ENCODE measurements at regions not wholly inside any gene's neighbourhood (a gene's known extent, or its start where the extent isn't known, plus 50 kb on each side); places are given as distances from the start of the nearest gene placed in this dataset.

DNA sequence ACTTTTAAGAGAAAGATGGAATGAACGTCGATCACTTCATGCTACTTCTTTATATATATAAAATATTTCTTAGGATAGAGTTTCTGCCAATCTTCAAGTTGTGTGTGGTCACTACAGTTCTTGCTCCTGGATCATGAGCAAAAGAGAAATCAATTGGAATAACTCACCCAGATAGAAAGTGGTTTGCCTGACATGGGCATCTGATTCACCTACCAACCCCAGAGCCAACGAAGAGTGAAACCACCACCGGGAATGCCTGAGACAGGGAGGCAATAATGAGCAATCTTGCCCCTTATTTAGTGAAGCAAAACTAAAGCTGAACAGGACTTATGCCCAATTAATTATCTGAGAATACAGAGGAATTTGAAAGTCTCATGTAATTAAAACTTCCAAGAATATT lies 250.2 kb upstream of the REG3G start:
- no peaks in the 10 kb centered on the region for H3K79me1 ChIP-seq (ENCODE audit: low read length)
- H3K27ac ChIP-seq (ENCODE audit: low read depth, low read length): no peak overlapping the region
- WGBS (ENCODE audit: extremely low coverage, insufficient coverage, low lambda C conversion rate): no CpG with 5 or more reads among the region's 4 CpGs

DNA sequence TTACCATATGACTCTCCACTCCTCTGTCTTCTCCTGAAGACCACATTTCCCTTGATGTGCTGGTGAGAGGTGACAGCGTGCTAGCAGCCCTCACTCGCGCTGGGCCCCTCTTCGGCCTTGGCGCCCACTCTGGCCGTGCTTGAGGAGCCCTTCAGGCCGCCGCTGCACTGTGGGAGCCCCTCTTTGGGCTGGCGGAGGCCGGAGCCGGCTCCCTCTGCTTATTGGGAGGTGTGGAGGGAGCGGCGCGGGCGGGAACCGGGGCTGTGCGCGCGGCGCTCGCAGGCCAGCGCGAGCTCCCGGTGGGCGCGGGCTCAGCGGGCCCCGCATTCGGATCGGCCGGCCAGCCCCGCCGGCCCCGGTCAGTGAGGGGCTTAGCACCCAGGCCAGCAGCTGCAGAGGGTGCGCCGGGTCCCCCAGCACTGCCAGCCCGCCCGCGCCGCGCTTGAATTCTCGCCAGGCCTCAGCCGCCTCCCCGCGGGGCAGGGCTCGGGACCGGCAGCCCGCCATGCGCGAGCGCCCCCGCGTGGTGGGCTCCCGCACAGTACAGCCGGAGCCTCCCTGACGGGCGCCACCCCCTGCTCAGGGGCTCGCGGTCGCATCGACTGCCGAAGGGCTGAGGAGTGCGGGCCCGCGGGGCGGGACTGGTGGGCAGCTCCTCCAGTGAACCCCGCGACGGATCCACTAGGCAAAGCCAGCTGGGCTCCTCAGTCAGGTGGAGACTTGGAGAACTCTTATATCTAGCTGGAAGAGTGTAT lies 246.6 kb upstream of the REG3G start:
- no peak overlapping the region for H3K18ac ChIP-seq (ENCODE audit: low read length)
- H3K9ac ChIP-seq (ENCODE audit: low read length): no peak overlapping the region
- no peak overlapping the region for H3K27ac ChIP-seq (ENCODE audit: low read depth, low read length)
- H3K79me1 ChIP-seq (ENCODE audit: low read length): no peaks in the 10 kb centered on the region
- H3K79me2 ChIP-seq (ENCODE audit: control insufficient read depth, insufficient read depth, low read length): no peaks in the 10 kb centered on the region
- no peak overlapping the region for H2AK5ac ChIP-seq (ENCODE audit: low read length)
- no peak overlapping the region for H3K23ac ChIP-seq (ENCODE audit: low read length)
- H2BK5ac ChIP-seq (ENCODE audit: low read length): no peak overlapping the region
- no peak overlapping the region for H3K4ac ChIP-seq (ENCODE audit: low read depth, low read length)
- no CpG with 5 or more reads among the region's 69 CpGs for WGBS (ENCODE audit: extremely low coverage, insufficient coverage, low lambda C conversion rate)
- H3K4me1 ChIP-seq (ENCODE audit: control insufficient read depth, low read depth, low read length): no peaks in the 10 kb centered on the region
- H2BK15ac ChIP-seq (replicated peaks; ENCODE audit: low read depth): no peak overlapping the region
- H4K8ac ChIP-seq (ENCODE audit: low read depth, low read length): no peak overlapping the region
- H3K27me3 ChIP-seq (ENCODE audit: insufficient read depth, low read length, poor library complexity): no peaks in the 10 kb centered on the region
- no peak overlapping the region for H2BK120ac ChIP-seq (ENCODE audit: low read depth, low read length)
- no peaks in the 10 kb centered on the region for H3K36me3 ChIP-seq (ENCODE audit: control insufficient read depth, insufficient read depth, low read length)
- H3K4me2 ChIP-seq (ENCODE audit: low read length): no peak overlapping the region
- H3K4me3 ChIP-seq (ENCODE audit: low read length): no peak overlapping the region
- no peak overlapping the region for H3K56ac ChIP-seq (ENCODE audit: low read length)
- DNase-seq: no peak
- no peak overlapping the region for H4K5ac ChIP-seq (ENCODE audit: low read length)

More for the DNA sequence above, 250.2 kb upstream of the REG3G start:
- H3K4ac ChIP-seq (ENCODE audit: low read depth, low read length): no peak overlapping the region
- H3K4me2 ChIP-seq (ENCODE audit: low read length): no peak overlapping the region
- no peak overlapping the region for H2BK120ac ChIP-seq (ENCODE audit: low read depth, low read length)
- H3K56ac ChIP-seq (ENCODE audit: low read length): no peak overlapping the region
- no peak overlapping the region for H3K4me3 ChIP-seq (ENCODE audit: low read length)
- H4K8ac ChIP-seq (ENCODE audit: low read depth, low read length): no peak overlapping the region
- H2BK5ac ChIP-seq (ENCODE audit: low read length): no peak overlapping the region
- H3K36me3 ChIP-seq (ENCODE audit: control insufficient read depth, insufficient read depth, low read length): no peaks in the 10 kb centered on the region
- no peak overlapping the region for H2AK5ac ChIP-seq (ENCODE audit: low read length)
- no peak overlapping the region for H4K5ac ChIP-seq (ENCODE audit: low read length)
- no peaks in the 10 kb centered on the region for H3K4me1 ChIP-seq (ENCODE audit: control insufficient read depth, low read depth, low read length)
- no peaks in the 10 kb centered on the region for H3K79me2 ChIP-seq (ENCODE audit: control insufficient read depth, insufficient read depth, low read length)
- H3K18ac ChIP-seq (ENCODE audit: low read length): no peak overlapping the region
- H3K23ac ChIP-seq (ENCODE audit: low read length): no peak overlapping the region
- no peak for DNase-seq
- no peaks in the 10 kb centered on the region for H3K27me3 ChIP-seq (ENCODE audit: insufficient read depth, low read length, poor library complexity)
- no peak overlapping the region for H2BK15ac ChIP-seq (replicated peaks; ENCODE audit: low read depth)
- H3K9ac ChIP-seq (ENCODE audit: low read length): no peak overlapping the region

DNA sequence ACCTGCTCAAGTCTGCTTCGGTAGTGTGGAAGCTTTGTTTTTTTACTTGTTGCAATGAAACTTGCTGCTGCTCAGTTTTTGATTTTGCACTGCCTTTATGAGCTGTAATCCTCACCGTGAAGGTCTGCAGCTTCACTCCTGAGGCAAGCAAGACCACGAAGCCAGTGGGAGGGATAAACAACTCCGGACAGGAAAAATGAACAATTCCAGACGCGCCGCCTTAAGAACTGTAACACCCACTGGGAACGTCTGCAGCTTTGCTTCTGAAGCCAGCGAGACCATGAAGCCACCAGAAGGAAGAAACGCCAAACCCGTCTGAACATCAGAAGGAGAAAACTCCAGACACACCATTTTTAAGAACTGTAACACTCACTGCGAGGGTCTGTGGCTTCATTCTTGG lies 245.7 kb upstream of the REG3G start:
- no peak for DNase-seq
- Histone ChIP-seq H4K8ac (ENCODE audit: low read depth, low read length) (no peak overlapping the region), H3K36me3 (ENCODE audit: control insufficient read depth, insufficient read depth, low read length) (no peaks in the 10 kb centered on the region), H3K18ac (ENCODE audit: low read length) (no peak overlapping the region), H3K23ac (ENCODE audit: low read length) (no peak overlapping the region), H3K27ac (ENCODE audit: low read depth, low read length) (no peak overlapping the region), H3K79me1 (ENCODE audit: low read length) (no peaks in the 10 kb centered on the region), H3K4me3 (ENCODE audit: low read length) (no peak overlapping the region), H3K4ac (ENCODE audit: low read depth, low read length) (no peak overlapping the region), H2AK5ac (ENCODE audit: low read length) (no peak overlapping the region), H3K9ac (ENCODE audit: low read length) (no peak overlapping the region), H2BK15ac (replicated peaks; ENCODE audit: low read depth) (no peak overlapping the region), H3K4me1 (ENCODE audit: control insufficient read depth, low read depth, low read length) (no peaks in the 10 kb centered on the region), H3K79me2 (ENCODE audit: control insufficient read depth, insufficient read depth, low read length) (no peaks in the 10 kb centered on the region), H2BK120ac (ENCODE audit: low read depth, low read length) (no peak overlapping the region), H2BK5ac (ENCODE audit: low read length) (no peak overlapping the region), H4K5ac (ENCODE audit: low read length) (no peak overlapping the region), H3K27me3 (ENCODE audit: insufficient read depth, low read length, poor library complexity) (no peaks in the 10 kb centered on the region), H3K56ac (ENCODE audit: low read length) (no peak overlapping the region), H3K4me2 (ENCODE audit: low read length) (no peak overlapping the region)
- no CpG with 5 or more reads among the region's 12 CpGs for WGBS (ENCODE audit: extremely low coverage, insufficient coverage, low lambda C conversion rate)

DNA sequence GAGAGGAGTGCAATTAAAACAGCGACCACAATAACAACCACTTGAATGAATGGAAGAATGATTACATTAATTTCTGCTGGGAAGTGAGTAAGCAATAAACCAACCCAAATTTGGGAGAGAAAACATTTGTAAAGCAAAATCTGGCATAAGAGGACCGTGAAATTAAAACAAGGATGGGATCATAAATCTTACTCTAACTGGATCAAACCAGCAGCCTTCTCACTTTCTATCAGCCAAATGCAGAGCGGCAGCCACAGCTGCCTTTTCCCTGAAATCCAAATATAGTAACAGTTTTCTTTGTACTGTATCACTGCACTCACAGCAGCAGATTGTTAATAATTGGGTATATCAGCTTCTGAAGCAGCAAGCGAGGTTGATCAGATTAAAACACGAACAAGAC lies 245.2 kb upstream of the REG3G start:
- Histone ChIP-seq H2AK5ac (ENCODE audit: low read length) (no peak overlapping the region), H3K4ac (ENCODE audit: low read depth, low read length) (no peak overlapping the region), H3K36me3 (ENCODE audit: control insufficient read depth, insufficient read depth, low read length) (no peaks in the 10 kb centered on the region), H3K4me1 (ENCODE audit: control insufficient read depth, low read depth, low read length) (no peaks in the 10 kb centered on the region), H3K4me3 (ENCODE audit: low read length) (no peak overlapping the region), H3K4me2 (ENCODE audit: low read length) (no peak overlapping the region), H2BK15ac (replicated peaks; ENCODE audit: low read depth) (no peak overlapping the region), H3K56ac (ENCODE audit: low read length) (no peak overlapping the region), H3K27me3 (ENCODE audit: insufficient read depth, low read length, poor library complexity) (no peaks in the 10 kb centered on the region), H3K23ac (ENCODE audit: low read length) (no peak overlapping the region), H3K27ac (ENCODE audit: low read depth, low read length) (no peak overlapping the region), H3K9ac (ENCODE audit: low read length) (no peak overlapping the region), H4K5ac (ENCODE audit: low read length) (no peak overlapping the region), H2BK5ac (ENCODE audit: low read length) (no peak overlapping the region), H3K79me1 (ENCODE audit: low read length) (no peaks in the 10 kb centered on the region), H4K8ac (ENCODE audit: low read depth, low read length) (no peak overlapping the region), H3K18ac (ENCODE audit: low read length) (no peak overlapping the region), H3K79me2 (ENCODE audit: control insufficient read depth, insufficient read depth, low read length) (no peaks in the 10 kb centered on the region), H2BK120ac (ENCODE audit: low read depth, low read length) (no peak overlapping the region)
- WGBS (ENCODE audit: extremely low coverage, insufficient coverage, low lambda C conversion rate): no CpG with 5 or more reads among the region's 5 CpGs
- no peak for DNase-seq

DNA sequence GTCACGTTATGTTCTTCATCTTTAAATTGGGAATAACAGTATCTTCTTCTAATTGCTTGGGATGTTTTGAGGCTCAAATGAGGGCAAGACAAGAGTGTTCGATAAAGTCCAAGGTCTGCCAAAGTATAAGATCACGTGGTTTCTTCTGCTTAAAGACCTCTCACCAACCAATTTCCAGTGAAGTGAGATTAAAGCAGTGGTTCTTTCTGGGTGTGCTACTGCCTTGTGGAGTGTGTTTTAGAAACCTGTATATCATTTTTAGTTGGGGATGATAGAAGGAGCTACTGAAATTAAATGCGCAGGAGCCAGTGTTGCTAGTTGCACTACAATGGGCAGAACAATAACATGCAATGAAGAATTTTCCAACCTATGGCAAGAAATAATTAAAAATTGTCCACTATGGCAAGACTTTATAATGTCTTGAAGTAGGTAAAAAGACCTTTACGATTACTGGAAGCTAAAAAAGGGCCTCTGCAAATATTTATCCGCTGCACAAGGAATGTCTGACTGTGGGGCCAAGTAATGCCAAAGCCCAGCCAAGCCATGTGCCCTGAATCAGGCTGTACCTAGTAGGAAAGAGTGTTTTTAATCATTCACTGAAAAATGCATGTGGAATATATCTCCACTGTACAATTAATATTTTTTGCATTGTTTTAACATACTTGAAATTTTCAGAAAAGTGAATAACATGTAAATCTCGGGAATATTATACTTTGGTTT lies 244.5 kb upstream of the REG3G start:
- Histone ChIP-seq H3K4me3 (ENCODE audit: low read length) (no peak overlapping the region), H3K4ac (ENCODE audit: low read depth, low read length) (no peak overlapping the region), H3K27me3 (ENCODE audit: insufficient read depth, low read length, poor library complexity) (no peaks in the 10 kb centered on the region), H2AK5ac (ENCODE audit: low read length) (no peak overlapping the region), H2BK120ac (ENCODE audit: low read depth, low read length) (no peak overlapping the region), H3K9ac (ENCODE audit: low read length) (no peak overlapping the region), H4K8ac (ENCODE audit: low read depth, low read length) (no peak overlapping the region), H3K36me3 (ENCODE audit: control insufficient read depth, insufficient read depth, low read length) (no peaks in the 10 kb centered on the region), H3K56ac (ENCODE audit: low read length) (no peak overlapping the region), H3K4me1 (ENCODE audit: control insufficient read depth, low read depth, low read length) (no peaks in the 10 kb centered on the region), H3K79me1 (ENCODE audit: low read length) (no peaks in the 10 kb centered on the region), H3K4me2 (ENCODE audit: low read length) (no peak overlapping the region), H4K5ac (ENCODE audit: low read length) (no peak overlapping the region), H2BK5ac (ENCODE audit: low read length) (no peak overlapping the region), H3K23ac (ENCODE audit: low read length) (no peak overlapping the region), H2BK15ac (replicated peaks; ENCODE audit: low read depth) (no peak overlapping the region), H3K27ac (ENCODE audit: low read depth, low read length) (no peak overlapping the region), H3K79me2 (ENCODE audit: control insufficient read depth, insufficient read depth, low read length) (no peaks in the 10 kb centered on the region), H3K18ac (ENCODE audit: low read length) (no peak overlapping the region)
- WGBS (ENCODE audit: extremely low coverage, insufficient coverage, low lambda C conversion rate): no CpG with 5 or more reads among the region's 7 CpGs
- no peak for DNase-seq
